ENCODE measurements at regions not wholly inside any gene's neighbourhood (a gene's known extent, or its start where the extent isn't known, plus 50 kb on each side); places are given as distances from the start of the nearest gene placed in this dataset.

GRCh38 chr12:105843986-105844760, 294.6 kb downstream of the NUAK1 start:
- TF ChIP-seq, protein P1, sequence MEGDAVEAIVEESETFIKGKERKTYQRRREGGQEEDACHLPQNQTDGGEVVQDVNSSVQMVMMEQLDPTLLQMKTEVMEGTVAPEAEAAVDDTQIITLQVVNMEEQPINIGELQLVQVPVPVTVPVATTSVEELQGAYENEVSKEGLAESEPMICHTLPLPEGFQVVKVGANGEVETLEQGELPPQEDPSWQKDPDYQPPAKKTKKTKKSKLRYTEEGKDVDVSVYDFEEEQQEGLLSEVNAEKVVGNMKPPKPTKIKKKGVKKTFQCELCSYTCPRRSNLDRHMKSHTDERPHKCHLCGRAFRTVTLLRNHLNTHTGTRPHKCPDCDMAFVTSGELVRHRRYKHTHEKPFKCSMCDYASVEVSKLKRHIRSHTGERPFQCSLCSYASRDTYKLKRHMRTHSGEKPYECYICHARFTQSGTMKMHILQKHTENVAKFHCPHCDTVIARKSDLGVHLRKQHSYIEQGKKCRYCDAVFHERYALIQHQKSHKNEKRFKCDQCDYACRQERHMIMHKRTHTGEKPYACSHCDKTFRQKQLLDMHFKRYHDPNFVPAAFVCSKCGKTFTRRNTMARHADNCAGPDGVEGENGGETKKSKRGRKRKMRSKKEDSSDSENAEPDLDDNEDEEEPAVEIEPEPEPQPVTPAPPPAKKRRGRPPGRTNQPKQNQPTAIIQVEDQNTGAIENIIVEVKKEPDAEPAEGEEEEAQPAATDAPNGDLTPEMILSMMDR (IDR thresholded peaks at IDR 0.05; ENCODE audit: low read depth, low read length), result no peak
- no peaks in the 10 kb centered on the region for H3K4me1 ChIP-seq
- DNase-seq, result no peak
- H3K36me3 ChIP-seq, result no peaks in the 10 kb centered on the region
- no peak overlapping the region for H3K4me3 ChIP-seq (ENCODE audit: low read depth, low read length)
- H3K9me3 ChIP-seq, result no peaks in the 10 kb centered on the region
- H3K27me3 ChIP-seq, result no peaks in the 10 kb centered on the region

DNA sequence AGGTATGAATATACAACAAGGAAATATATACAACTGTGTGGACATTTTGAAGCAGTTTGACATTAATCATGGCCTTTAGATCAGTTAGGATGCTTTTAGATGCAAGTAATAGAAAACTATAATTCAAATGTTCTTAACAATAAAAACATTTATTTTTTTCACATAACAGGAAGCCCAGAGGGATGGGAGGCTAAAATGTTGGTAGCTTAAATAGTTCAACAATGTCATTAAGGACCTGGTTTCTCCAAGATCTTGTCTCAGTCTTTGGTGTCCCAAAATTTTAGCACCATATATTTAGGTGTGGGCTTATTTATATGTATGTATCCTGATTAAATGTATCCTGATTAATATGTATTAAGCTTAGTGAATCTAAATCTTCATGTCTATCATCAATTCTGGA, 292.4 kb downstream of the NUAK1 start:
- Histone ChIP-seq H3K9me3 (no peaks in the 10 kb centered on the region), H3K36me3 (no peaks in the 10 kb centered on the region), H3K27me3 (no peaks in the 10 kb centered on the region), H3K4me1 (no peaks in the 10 kb centered on the region), H3K4me3 (ENCODE audit: low read depth, low read length) (no peak overlapping the region)
- TF ChIP-seq, protein P1 (IDR thresholded peaks at IDR 0.05; ENCODE audit: low read depth, low read length), result no peak
- no peak for DNase-seq

- Histone ChIP-seq H3K36me3 (no peaks in the 10 kb centered on the region), H3K27me3 (no peaks in the 10 kb centered on the region), H3K4me1 (no peaks in the 10 kb centered on the region), H3K9me3 (no peaks in the 10 kb centered on the region), H3K4me3 (ENCODE audit: low read depth, low read length) (no peak overlapping the region)
- no peak for DNase-seq
- TF ChIP-seq, protein P1 (IDR thresholded peaks at IDR 0.05; ENCODE audit: low read depth, low read length), result no peak
Observed at GRCh38 chr12:105847068-105847467, 291.7 kb downstream of the NUAK1 start.

DNA sequence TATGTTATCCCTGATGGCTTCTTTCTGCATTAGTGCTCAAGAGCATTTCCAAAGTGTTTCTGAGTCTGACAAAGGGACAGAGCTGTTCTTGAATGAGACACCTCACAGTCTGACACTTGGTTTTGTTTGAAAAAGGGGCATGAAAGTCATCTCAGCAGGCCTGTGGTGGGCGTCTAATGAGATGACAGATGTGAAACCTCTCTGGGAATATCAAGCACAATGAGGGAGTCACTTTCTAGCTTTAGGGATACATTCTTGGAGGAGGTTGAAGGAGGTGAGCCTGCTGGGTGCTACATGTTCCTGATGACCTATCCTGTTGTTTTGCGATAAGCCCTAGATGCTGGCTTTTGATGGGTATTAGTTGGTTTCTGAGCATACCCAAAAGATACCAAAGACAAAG, 290.5 kb downstream of the NUAK1 start:
- TF ChIP-seq, protein P1 (IDR thresholded peaks at IDR 0.05; ENCODE audit: low read depth, low read length), result no peak
- no peak for DNase-seq
- Histone ChIP-seq H3K4me3 (ENCODE audit: low read depth, low read length) (no peak overlapping the region), H3K9me3 (no peaks in the 10 kb centered on the region), H3K36me3 (no peaks in the 10 kb centered on the region), H3K27me3 (no peaks in the 10 kb centered on the region), H3K4me1 (no peaks in the 10 kb centered on the region)

DNA sequence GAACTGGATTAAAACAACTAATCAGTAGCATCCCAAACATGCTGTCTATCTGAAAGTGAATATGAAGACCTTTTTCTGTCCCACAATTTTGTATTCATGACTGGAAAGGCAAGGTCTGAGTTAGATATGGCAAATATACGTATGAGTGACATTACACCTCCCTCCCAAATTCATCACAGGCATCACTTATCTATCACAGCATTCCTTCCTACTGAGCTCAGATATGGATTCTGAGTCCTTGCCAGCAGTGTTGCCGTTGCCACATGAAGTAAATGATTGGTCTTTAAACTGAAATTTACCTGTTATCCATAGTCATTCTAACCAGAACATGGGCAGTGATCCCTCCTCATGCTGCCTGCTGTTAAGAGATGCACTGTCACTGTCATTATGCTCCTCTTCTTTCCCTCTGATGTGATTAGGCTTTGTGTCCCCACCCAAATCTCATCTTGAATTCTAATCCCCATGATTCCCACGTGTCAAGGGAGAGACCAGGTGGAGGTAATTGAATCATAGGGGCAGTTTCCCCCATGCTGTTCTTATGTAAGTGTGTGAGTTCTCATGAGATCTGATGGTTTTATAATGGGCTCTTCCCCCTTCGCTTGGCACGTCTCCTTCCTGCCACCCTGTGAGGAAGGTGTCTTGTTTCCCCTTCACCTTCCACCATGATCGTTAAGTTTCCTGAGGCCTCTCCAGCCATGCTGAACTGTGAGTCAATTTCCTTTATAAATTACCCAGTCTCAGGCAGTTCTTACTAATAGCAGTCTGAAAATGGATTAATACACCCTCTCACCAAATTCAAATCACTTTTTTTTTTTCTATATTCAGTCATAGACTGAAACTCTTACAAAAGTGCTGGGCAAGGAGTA, 288.4 kb downstream of the NUAK1 start:
- DNase-seq, result no peak
- H3K36me3 ChIP-seq, result no peaks in the 10 kb centered on the region
- TF ChIP-seq, protein P1 (IDR thresholded peaks at IDR 0.05; ENCODE audit: low read depth, low read length), result no peak

GRCh38 chr12:105852496-105852895, 286.3 kb downstream of the NUAK1 start:
- Histone ChIP-seq H3K27me3 (no peaks in the 10 kb centered on the region), H3K4me1 (no peaks in the 10 kb centered on the region), H3K36me3 (no peaks in the 10 kb centered on the region), H3K9me3 (no peaks in the 10 kb centered on the region), H3K4me3 (ENCODE audit: low read depth, low read length) (no peak overlapping the region)
- TF ChIP-seq, protein P1 (IDR thresholded peaks at IDR 0.05; ENCODE audit: low read depth, low read length), result no peak
- no peak for DNase-seq

More for the DNA sequence above, 288.4 kb downstream of the NUAK1 start:
- Histone ChIP-seq H3K27me3 (no peaks in the 10 kb centered on the region), H3K4me1 (no peaks in the 10 kb centered on the region), H3K9me3 (no peaks in the 10 kb centered on the region), H3K4me3 (ENCODE audit: low read depth, low read length) (no peak overlapping the region)

Measured in BE2C (cell line).